Breast epithelium (tissue), 3 donors: ENCODE measurements at regions not wholly inside any gene's neighbourhood (a gene's known extent, or its start where the extent isn't known, plus 50 kb on each side); places are given as distances from the start of the nearest gene placed in this dataset.

Experiments used
- CTCF ChIP-seq, 3 donors: fragments of 450-650 bp; IDR thresholded peaks; one replicate each; pipeline ENCODE4 v1.5.1; 2016 to 2017; ENCODE audit warnings: antibody characterized with exemption in 3 of 3, mild to moderate bottlenecking in 3 of 3, moderate library complexity in 3 of 3
- POLR2A ChIP-seq: fragments of 450-650 bp; IDR thresholded peaks from one replicate; pipeline ENCODE4 v1.6.1; 2016; ENCODE audit warnings: antibody characterized with exemption, mild to moderate bottlenecking, moderate library complexity
- POLR2AphosphoS5 ChIP-seq, 3 donors: sonication (generic); formaldehyde crosslinking; IDR thresholded peaks; one replicate each; pipeline ENCODE4 v1.6.1; 2017; ENCODE audit warnings: antibody characterized with exemption in 3 of 3

- TF ChIP-seq CTCF (IDR thresholded peaks at IDR 0.05) (no peak), POLR2A (no peak), POLR2AphosphoS5 (IDR thresholded peaks at IDR 0.05) (no peak)
Observed at GRCh38 chr13:65829241-65830008, 1400.7 kb downstream of the PCDH9 start.
